ENCODE measurements at regions not wholly inside any gene's neighbourhood (a gene's known extent, or its start where the extent isn't known, plus 50 kb on each side); places are given as distances from the start of the nearest gene placed in this dataset.

GRCh38 chr15:61702224-61703020 is 357.8 kb downstream of the VPS13C start:
- no peak overlapping the region for H2AK9ac ChIP-seq (replicated peaks; ENCODE audit: low read depth, low read length, poor library complexity)
- no peaks in the 10 kb centered on the region for H3K79me1 ChIP-seq (ENCODE audit: low read depth in 1 of 2, low read length in 2 of 2)
- no peak overlapping the region for H2AK5ac ChIP-seq (ENCODE audit: low read depth, low read length)
- CTCF ChIA-PET, result no interaction called here
- H3K14ac ChIP-seq (replicated peaks; ENCODE audit: low read depth, low read length), result no peak overlapping the region
- no peak overlapping the region for H3K4ac ChIP-seq (ENCODE audit: low read depth, low read length)
- H3K9me3 ChIP-seq (ENCODE audit: control insufficient read depth, insufficient read depth, low read length), result no peaks in the 10 kb centered on the region
- H3K9me1 ChIP-seq (ENCODE audit: insufficient read depth, low read length), result no peaks in the 10 kb centered on the region
- WGBS, 2 experiments (ENCODE audit: extremely low coverage in 2 of 2, insufficient read length in 1 of 2), result 20% methylated on average over 1 of the region's 3 CpGs; no CpG with 5 or more reads in 1 of the 2 experiments
- dilution Hi-C loops (cut with HindIII; ENCODE audit: low sequenced_read_pairs, unreplicated experiment), result no loop called here
- no peak overlapping the region for H3K4me2 ChIP-seq (ENCODE audit: low read depth, low read length)
- H2BK15ac ChIP-seq (ENCODE audit: low read depth, low read length), result no peak overlapping the region
- no peaks in the 10 kb centered on the region for H4K20me1 ChIP-seq (ENCODE audit: insufficient read depth, low read length)
- no peaks in the 10 kb centered on the region for H3K4me1 ChIP-seq (ENCODE audit: control insufficient read depth, insufficient read depth, low read length)
- no peak overlapping the region for H2BK120ac ChIP-seq (ENCODE audit: low read depth, low read length)
- intact Hi-C loops (cut with micrococcal nuclease), result no loop called here
- H3K36me3 ChIP-seq (ENCODE audit: control insufficient read depth, insufficient read depth, low read length), result no peaks in the 10 kb centered on the region
- no peak overlapping the region for H3K9ac ChIP-seq (ENCODE audit: low read depth, low read length)
- H4K91ac ChIP-seq (ENCODE audit: insufficient read depth, low read depth, low read length), result no peak overlapping the region
- ATAC-seq (ENCODE audit: low read depth), result no peak
- no peak overlapping the region for H3K18ac ChIP-seq (ENCODE audit: low read depth, low read length)
- no peak overlapping the region for H2BK5ac ChIP-seq (ENCODE audit: low read depth, low read length, poor library complexity, severe bottlenecking)
- H3K4me3 ChIP-seq (ENCODE audit: insufficient read depth, low read depth, low read length), result no peak overlapping the region
- no peak overlapping the region for H3K56ac ChIP-seq (ENCODE audit: extremely low read depth, insufficient read depth, low read length)
- in situ Hi-C loops (cut with MboI; ENCODE audit: low sequenced_read_pairs), result no loop called here
- no peak overlapping the region for H2AFZ ChIP-seq (replicated peaks; ENCODE audit: low read length, poor library complexity)
- H4K5ac ChIP-seq (ENCODE audit: low read depth, low read length), result no peak overlapping the region
- POLR2A ChIA-PET (ENCODE audit: unreplicated experiment), result no interaction called here
- TF ChIP-seq RFX5 (IDR thresholded peaks at IDR 0.05; ENCODE audit: low read depth, low read length), result no peak
- no peak overlapping the region for H3K23ac ChIP-seq (ENCODE audit: low read depth, low read length)
- no peak overlapping the region for H4K8ac ChIP-seq (ENCODE audit: low read depth in 2 of 2, low read length in 2 of 2)
- no TSS peak for BruUV-seq (replicated peaks)
- no peak overlapping the region for H2BK20ac ChIP-seq (ENCODE audit: low read depth, low read length)
- H3K27ac ChIP-seq (ENCODE audit: insufficient read depth, low read length), result no peak overlapping the region
- no peaks in the 10 kb centered on the region for H3K27me3 ChIP-seq (ENCODE audit: control insufficient read depth, insufficient read depth, low read length)
- DNase-seq, result no peak
